ENCODE measurements at regions not wholly inside any gene's neighbourhood (a gene's known extent, or its start where the extent isn't known, plus 50 kb on each side); places are given as distances from the start of the nearest gene placed in this dataset.

- Histone ChIP-seq H3K4me1 (no peaks in the 10 kb centered on the region), H3K4me3 (no peak overlapping the region), H3K27ac (no peak overlapping the region), H3K9me3 (no peaks in the 10 kb centered on the region), H3K27me3 (no peaks in the 10 kb centered on the region), H3K36me3 (no peaks in the 10 kb centered on the region)
- no peak for ATAC-seq
- intact Hi-C loops (cut with DNase I) = no loop called here
- WGBS (ENCODE audit: insufficient coverage, low coverage, low lambda C conversion rate, missing lambda C conversion rate) = 49% methylated on average over 9 of the region's 9 CpGs
- no peak for DNase-seq
- TF ChIP-seq CTCF (IDR thresholded peaks at IDR 0.05) = no peak
- TF ChIP-seq POLR2A (IDR thresholded peaks at IDR 0.05) = no peak
Measured at GRCh38 chr5:4243479-4244264, 648.0 kb downstream of the IRX1 start.

GRCh38 chr5:4244306-4244705 lies 648.7 kb downstream of the IRX1 start:
- ATAC-seq (no peak), DNase-seq (no peak)
- Histone ChIP-seq H3K27ac (no peak overlapping the region), H3K27me3 (no peaks in the 10 kb centered on the region), H3K36me3 (no peaks in the 10 kb centered on the region), H3K9me3 (no peaks in the 10 kb centered on the region), H3K4me1 (no peaks in the 10 kb centered on the region), H3K4me3 (no peak overlapping the region)
- intact Hi-C loops (cut with DNase I) = no loop called here
- TF ChIP-seq CTCF (IDR thresholded peaks at IDR 0.05) (no peak), POLR2A (IDR thresholded peaks at IDR 0.05) (no peak)
- 59% methylated on average over 9 of the region's 9 CpGs for WGBS (ENCODE audit: insufficient coverage, low coverage, low lambda C conversion rate, missing lambda C conversion rate)

- Histone ChIP-seq H3K36me3 (no peaks in the 10 kb centered on the region), H3K9me3 (no peaks in the 10 kb centered on the region), H3K4me3 (no peak overlapping the region), H3K27me3 (no peaks in the 10 kb centered on the region), H3K4me1 (no peaks in the 10 kb centered on the region), H3K27ac (no peak overlapping the region)
- WGBS (ENCODE audit: insufficient coverage, low coverage, low lambda C conversion rate, missing lambda C conversion rate) = 35% methylated on average over 2 of the region's 2 CpGs
- DNase-seq = no peak
- no peak for ATAC-seq
- intact Hi-C loops (cut with DNase I) = no loop called here
- TF ChIP-seq CTCF (IDR thresholded peaks at IDR 0.05) (no peak), POLR2A (IDR thresholded peaks at IDR 0.05) (no peak)
Measured at GRCh38 chr5:4245076-4245475, 649.4 kb downstream of the IRX1 start.

GRCh38 chr5:4245511-4245910 lies 649.9 kb downstream of the IRX1 start:
- no peak for DNase-seq
- WGBS (ENCODE audit: insufficient coverage, low coverage, low lambda C conversion rate, missing lambda C conversion rate) = 61% methylated on average over 7 of the region's 10 CpGs
- no peaks in the 10 kb centered on the region for H3K4me1 ChIP-seq
- H3K27me3 ChIP-seq = no peaks in the 10 kb centered on the region
- H3K9me3 ChIP-seq = no peaks in the 10 kb centered on the region
- H3K4me3 ChIP-seq = no peak overlapping the region
- TF ChIP-seq POLR2A (IDR thresholded peaks at IDR 0.05) (no peak), CTCF (IDR thresholded peaks at IDR 0.05) (no peak)
- no peak overlapping the region for H3K27ac ChIP-seq
- no peak for ATAC-seq
- intact Hi-C loops (cut with DNase I) = no loop called here
- H3K36me3 ChIP-seq = no peaks in the 10 kb centered on the region
